Activated CD8-positive, alpha-beta T cell treated with anti-CD3 and anti-CD28 coated beads for 36 hours (primary cell): ENCODE measurements at regions not wholly inside any gene's neighbourhood (a gene's known extent, or its start where the extent isn't known, plus 50 kb on each side); places are given as distances from the start of the nearest gene placed in this dataset.

ENCODE experiments used
- ATAC-seq: fragments of 200-7000 bp; cut with Tn5 transposase; one replicate; pipeline ENCODE4 v1.10.0; 2021; ENCODE audit warnings: mild to moderate bottlenecking, moderate library complexity
- CTCF ChIA-PET: fragments of 350-600 bp; sonication (Branson Sonifier 250); formaldehyde crosslinking; loops from one replicate; lab custom pipeline; 2021; ENCODE audit warnings: antibody characterized with exemption; lab: Charles Lee
- POLR2A ChIA-PET: fragments of 350-600 bp; sonication (Branson Sonifier 250); formaldehyde crosslinking; loops from one replicate; lab custom pipeline; 2021; ENCODE audit warnings: antibody characterized with exemption; lab: Charles Lee
- DNase-seq: peaks from one replicate; pipeline ENCODE4 v3.0.0-alpha.2; 2020
- H3K27ac Mint-ChIP-seq: one replicate; pipeline ENCODE4 v1.8.0; 2021; ENCODE audit warnings: mild to moderate bottlenecking, mixed read lengths
- H3K27me3 Mint-ChIP-seq: one replicate; pipeline ENCODE4 v1.8.0; 2021; ENCODE audit warnings: mixed read lengths
- H3K36me3 Mint-ChIP-seq: one replicate; pipeline ENCODE4 v1.8.0; 2021; ENCODE audit warnings: low read depth, mixed read lengths
- H3K4me1 Mint-ChIP-seq: one replicate; pipeline ENCODE4 v1.8.0; 2021; ENCODE audit warnings: low read depth, mixed read lengths
- H3K4me3 Mint-ChIP-seq: one replicate; pipeline ENCODE4 v1.8.0; 2021; ENCODE audit warnings: mild to moderate bottlenecking, moderate library complexity, mixed read lengths
- H3K9me3 Mint-ChIP-seq: one replicate; pipeline ENCODE4 v1.8.0; 2021; ENCODE audit warnings: mixed read lengths
- intact Hi-C: fragments of 100-400 bp; cut with micrococcal nuclease; formaldehyde crosslinking; loops from one replicate; pipeline ENCODE4 v1.10.0; 2022
- TF ChIP-seq, protein P1 (sequence below): fragments of 200-600 bp; IDR thresholded peaks from one replicate; pipeline ENCODE4 v1.8.0; 2022; ENCODE audit warnings: antibody characterized with exemption, mild to moderate bottlenecking

DNA sequence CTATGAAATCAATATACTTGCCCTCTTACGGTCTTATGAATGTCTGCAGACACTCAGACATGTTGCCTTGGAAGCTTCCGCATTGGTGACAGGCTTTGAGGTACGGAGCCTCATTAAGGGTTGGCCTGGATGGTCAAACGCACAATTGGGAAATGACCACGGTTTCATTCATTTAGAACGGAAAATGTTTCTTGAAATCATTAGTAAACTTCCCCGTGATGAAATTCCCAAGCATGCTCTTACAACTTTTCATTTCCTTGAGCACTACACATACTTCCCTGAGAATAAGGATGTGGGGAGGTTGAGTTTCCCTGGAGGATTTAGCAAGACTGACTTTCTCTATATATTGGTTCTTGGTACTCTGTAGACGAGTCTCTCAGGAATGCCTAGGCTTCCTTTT lies 146.3 kb downstream of the HLX start:
- H3K27ac Mint-ChIP-seq: no peak overlapping the region
- POLR2A ChIA-PET: no interaction called here
- no peak overlapping the region for H3K4me3 Mint-ChIP-seq
- H3K9me3 Mint-ChIP-seq: no peaks in the 10 kb centered on the region
- DNase-seq: no peak
- no peaks in the 10 kb centered on the region for H3K36me3 Mint-ChIP-seq
- TF ChIP-seq, protein P1, sequence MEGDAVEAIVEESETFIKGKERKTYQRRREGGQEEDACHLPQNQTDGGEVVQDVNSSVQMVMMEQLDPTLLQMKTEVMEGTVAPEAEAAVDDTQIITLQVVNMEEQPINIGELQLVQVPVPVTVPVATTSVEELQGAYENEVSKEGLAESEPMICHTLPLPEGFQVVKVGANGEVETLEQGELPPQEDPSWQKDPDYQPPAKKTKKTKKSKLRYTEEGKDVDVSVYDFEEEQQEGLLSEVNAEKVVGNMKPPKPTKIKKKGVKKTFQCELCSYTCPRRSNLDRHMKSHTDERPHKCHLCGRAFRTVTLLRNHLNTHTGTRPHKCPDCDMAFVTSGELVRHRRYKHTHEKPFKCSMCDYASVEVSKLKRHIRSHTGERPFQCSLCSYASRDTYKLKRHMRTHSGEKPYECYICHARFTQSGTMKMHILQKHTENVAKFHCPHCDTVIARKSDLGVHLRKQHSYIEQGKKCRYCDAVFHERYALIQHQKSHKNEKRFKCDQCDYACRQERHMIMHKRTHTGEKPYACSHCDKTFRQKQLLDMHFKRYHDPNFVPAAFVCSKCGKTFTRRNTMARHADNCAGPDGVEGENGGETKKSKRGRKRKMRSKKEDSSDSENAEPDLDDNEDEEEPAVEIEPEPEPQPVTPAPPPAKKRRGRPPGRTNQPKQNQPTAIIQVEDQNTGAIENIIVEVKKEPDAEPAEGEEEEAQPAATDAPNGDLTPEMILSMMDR: no peak
- H3K4me1 Mint-ChIP-seq: no peaks in the 10 kb centered on the region
- intact Hi-C loops: no loop called here
- ATAC-seq: no peak
- CTCF ChIA-PET: interaction anchor here (1.4 kb wide), 1 partner anchor 10 kb away, joined by 5 read pairs; no protein-coding TSS in a partner anchor
- peaks cover 3% of the 10 kb centered on the region for H3K27me3 Mint-ChIP-seq

DNA sequence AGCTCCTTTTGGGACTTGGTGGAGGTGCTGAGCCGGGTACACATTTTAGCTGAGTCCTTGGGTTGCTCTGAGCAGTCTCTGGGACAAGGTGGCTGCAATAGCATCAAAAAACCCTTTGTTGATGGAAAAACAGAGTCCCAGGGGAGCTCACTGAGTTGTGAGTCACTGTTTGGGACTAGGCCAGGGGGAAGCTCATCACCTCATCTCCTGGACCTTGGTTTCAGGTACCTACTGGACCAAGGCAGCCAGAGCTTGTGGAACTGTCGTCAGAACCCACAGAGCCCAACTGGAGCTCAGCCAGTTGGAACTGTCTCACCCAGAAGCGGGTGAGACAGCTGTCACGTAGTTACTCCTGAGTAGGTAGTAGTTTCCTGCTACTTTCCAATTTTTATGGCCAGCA lies 146.7 kb downstream of the HLX start:
- no peaks in the 10 kb centered on the region for H3K36me3 Mint-ChIP-seq
- ATAC-seq (no peak), DNase-seq (no peak)
- ChIA-PET CTCF (interaction anchor here (1.4 kb wide), 1 partner anchor 9 kb away, joined by 5 read pairs; no protein-coding TSS in a partner anchor), POLR2A (no interaction called here)
- no peak overlapping the region for H3K27ac Mint-ChIP-seq
- peaks cover 3% of the 10 kb centered on the region for H3K27me3 Mint-ChIP-seq
- TF ChIP-seq, protein P1: no peak
- intact Hi-C loops: no loop called here
- no peaks in the 10 kb centered on the region for H3K4me1 Mint-ChIP-seq
- H3K9me3 Mint-ChIP-seq: no peaks in the 10 kb centered on the region
- no peak overlapping the region for H3K4me3 Mint-ChIP-seq

DNA sequence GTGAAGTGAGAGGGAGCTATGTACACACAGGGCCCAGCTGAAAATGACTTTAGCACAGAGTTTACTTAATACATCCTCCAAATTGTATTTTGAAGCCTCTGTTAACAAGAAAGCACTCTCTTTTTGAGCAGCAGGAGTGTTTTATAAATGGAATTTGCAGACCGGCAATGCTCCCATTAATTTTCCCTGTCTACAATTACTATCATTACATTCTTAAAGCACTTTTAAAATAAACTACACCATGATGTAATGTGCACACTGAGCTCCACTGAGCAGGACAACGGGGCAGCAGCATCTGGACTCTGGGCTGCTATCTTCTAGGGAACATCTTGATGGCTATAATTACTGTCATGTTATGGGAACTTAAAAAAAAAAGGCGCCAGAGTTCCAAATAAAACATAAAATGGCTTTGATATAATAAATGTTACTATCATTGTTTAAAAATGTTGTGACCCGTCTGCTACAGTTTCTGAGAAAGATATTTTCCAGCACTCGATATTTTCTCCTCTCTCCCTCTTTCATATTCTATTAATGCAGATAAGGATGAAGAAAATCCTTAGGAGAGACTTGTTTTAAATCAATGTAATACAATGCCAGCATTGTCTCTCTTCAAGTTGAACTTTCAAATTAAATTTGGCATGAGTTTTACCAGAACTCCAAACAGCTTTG lies 150.9 kb downstream of the HLX start:
- Mint-ChIP-seq H3K9me3 (no peaks in the 10 kb centered on the region), H3K27me3 (peaks cover 1% of the 10 kb centered on the region), H3K4me3 (no peak overlapping the region), H3K27ac (no peak overlapping the region), H3K4me1 (no peaks in the 10 kb centered on the region), H3K36me3 (no peaks in the 10 kb centered on the region)
- intact Hi-C loops: no loop called here
- CTCF ChIA-PET: no interaction called here
- TF ChIP-seq, protein P1: no peak
- DNase-seq (no peak), ATAC-seq (no peak)
- POLR2A ChIA-PET: no interaction called here

DNA sequence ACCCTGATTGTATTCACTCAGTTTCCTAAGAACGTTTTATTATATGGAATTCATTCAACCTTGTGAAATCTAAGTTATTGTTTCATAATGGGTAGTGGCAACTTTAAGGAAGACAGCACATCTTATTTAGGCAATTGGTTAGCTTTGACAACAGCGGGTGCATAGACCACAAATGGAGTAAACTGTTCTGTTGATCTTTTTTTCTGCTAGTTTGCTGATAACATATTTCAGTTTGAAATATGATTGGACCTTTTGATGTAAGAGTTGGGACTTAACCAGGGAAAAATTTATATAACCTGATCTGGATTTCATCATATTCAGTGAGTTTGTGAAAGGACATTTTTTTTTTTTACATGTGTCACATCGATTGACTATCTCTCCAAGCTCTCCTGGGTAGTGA lies 151.7 kb downstream of the HLX start:
- ChIA-PET CTCF (no interaction called here), POLR2A (no interaction called here)
- intact Hi-C loops: no loop called here
- Mint-ChIP-seq H3K27ac (no peak overlapping the region), H3K4me1 (no peaks in the 10 kb centered on the region), H3K36me3 (no peaks in the 10 kb centered on the region), H3K9me3 (no peaks in the 10 kb centered on the region), H3K27me3 (peaks cover 1% of the 10 kb centered on the region), H3K4me3 (no peak overlapping the region)
- no peak for DNase-seq
- TF ChIP-seq, protein P1: no peak
- no peak for ATAC-seq

DNA sequence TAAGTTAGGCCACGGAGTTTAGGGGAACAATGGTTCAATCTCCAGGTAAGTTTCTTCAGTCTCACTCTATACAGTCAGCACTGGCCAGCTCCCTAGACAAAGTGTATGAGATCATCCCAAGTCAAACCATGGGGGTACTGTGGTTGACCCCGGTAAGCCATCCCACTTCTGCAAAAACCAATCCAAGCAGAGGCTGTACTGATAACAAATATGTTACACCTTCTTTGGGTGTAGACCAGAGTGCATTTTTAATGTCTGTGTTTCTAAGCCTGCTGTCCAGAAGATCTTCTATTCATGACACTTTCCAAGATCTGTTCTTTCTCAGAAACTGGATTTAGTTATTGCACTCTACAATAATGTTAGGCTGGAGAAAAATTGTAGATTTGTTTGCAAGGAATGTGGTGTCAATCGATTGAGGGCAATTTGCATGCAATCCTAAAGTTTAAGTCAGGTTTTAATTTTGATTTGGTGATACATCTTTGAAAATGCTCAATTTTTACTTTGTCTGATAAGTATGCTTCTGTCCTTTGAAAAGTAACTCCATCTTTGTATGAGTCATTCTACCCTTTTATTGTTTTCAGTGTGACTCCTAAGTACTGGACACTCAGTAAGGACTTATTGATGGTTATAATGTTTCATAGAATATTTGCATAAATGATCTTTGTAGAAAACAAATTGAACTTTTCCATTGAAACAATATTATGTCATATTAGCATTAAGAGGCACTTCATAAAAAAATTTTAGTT lies 152.4 kb downstream of the HLX start:
- Mint-ChIP-seq H3K4me1 (no peaks in the 10 kb centered on the region), H3K27me3 (no peaks in the 10 kb centered on the region), H3K4me3 (no peak overlapping the region), H3K9me3 (no peaks in the 10 kb centered on the region), H3K36me3 (no peaks in the 10 kb centered on the region), H3K27ac (no peak overlapping the region)
- ChIA-PET POLR2A (no interaction called here), CTCF (no interaction called here)
- DNase-seq (no peak), ATAC-seq (no peak)
- intact Hi-C loops: no loop called here
- TF ChIP-seq, protein P1: no peak
